H9 (cell line): ENCODE measurements at regions not wholly inside any gene's neighbourhood (a gene's known extent, or its start where the extent isn't known, plus 50 kb on each side); places are given as distances from the start of the nearest gene placed in this dataset.
"Not testable (repeated sequence)": the region's sequence is repeated elsewhere in the genome, so short reads cannot be mapped to it uniquely, and the experiment has no call there.

Source experiments
- DNase-seq: peaks from one replicate; pipeline ENCODE4 v3.0.0-alpha.2; 2017
- H2AFZ ChIP-seq: one replicate; pipeline ENCODE4 v1.6.1; 2013; ENCODE audit warnings: mild to moderate bottlenecking, low read length, control low read depth, moderate library complexity
- H2AK5ac ChIP-seq: 2 replicates; pipeline ENCODE4 v1.6.1; 2013; ENCODE audit warnings: low read length, control low read depth, mixed read lengths; ENCODE audit not compliant: insufficient read length
- H2BK120ac ChIP-seq: one replicate; pipeline ENCODE4 v1.6.1; 2013; ENCODE audit warnings: low read depth, mild to moderate bottlenecking, low read length, control low read depth, inconsistent platforms; ENCODE audit not compliant: poor library complexity, severe bottlenecking
- H2BK12ac ChIP-seq: 2 replicates; pipeline ENCODE4 v1.6.1; 2013; ENCODE audit warnings: low read length, control low read depth, mixed read lengths, low read depth; ENCODE audit not compliant: insufficient read length
- H2BK15ac ChIP-seq: 2 replicates; pipeline ENCODE4 v1.6.1; 2013; ENCODE audit warnings: low read depth, low read length, control low read depth
- H2BK20ac ChIP-seq: one replicate; pipeline ENCODE4 v1.6.1; 2013; ENCODE audit warnings: low read depth, mild to moderate bottlenecking, low read length, control low read depth, inconsistent platforms; ENCODE audit not compliant: poor library complexity, severe bottlenecking
- H2BK5ac ChIP-seq: 2 replicates; pipeline ENCODE4 v1.6.1; 2013; ENCODE audit warnings: low read length, control low read depth, mixed read lengths; ENCODE audit not compliant: insufficient read length
- H3K14ac ChIP-seq: 2 replicates; pipeline ENCODE4 v1.6.1; 2013; ENCODE audit warnings: low read length, control low read depth; ENCODE audit not compliant: insufficient read depth
- H3K18ac ChIP-seq: 2 replicates; pipeline ENCODE4 v1.6.1; 2013; ENCODE audit warnings: low read depth, mild to moderate bottlenecking, mixed read lengths, low read length, control low read depth; ENCODE audit not compliant: insufficient read length
- H3K23ac ChIP-seq: 2 replicates; pipeline ENCODE4 v1.6.1; 2013; ENCODE audit warnings: low read length, control low read depth, mixed read lengths, low read depth; ENCODE audit not compliant: insufficient read length
- H3K23me2 ChIP-seq: 2 replicates; pipeline ENCODE4 v1.6.1; 2013; ENCODE audit warnings: low read depth, mild to moderate bottlenecking, mixed read lengths, low read length, control low read depth; ENCODE audit not compliant: insufficient read length, poor library complexity, severe bottlenecking
- H3K27ac ChIP-seq: 2 replicates; pipeline ENCODE4 v1.5.1; 2013; ENCODE audit warnings: low read length, control low read depth, mixed read lengths, low read depth; ENCODE audit not compliant: insufficient read length
- H3K27me3 ChIP-seq: 2 replicates; pipeline ENCODE4 v1.6.1; 2013; ENCODE audit warnings: low read length, control low read depth, inconsistent platforms; ENCODE audit not compliant: insufficient read depth
- H3K4ac ChIP-seq: 2 replicates; pipeline ENCODE4 v1.6.1; 2013; ENCODE audit warnings: low read depth, mild to moderate bottlenecking, control low read depth, inconsistent platforms, low read length, moderate library complexity
- H3K4me1 ChIP-seq: 2 replicates; pipeline ENCODE4 v1.6.1; 2013; ENCODE audit warnings: low read length, control low read depth, inconsistent platforms; ENCODE audit not compliant: insufficient read depth
- H3K4me2 ChIP-seq: 2 replicates; pipeline ENCODE4 v1.6.1; 2013; ENCODE audit warnings: low read length, control low read depth, mixed read lengths; ENCODE audit not compliant: insufficient read length, insufficient read depth
- H3K56ac ChIP-seq: 2 replicates; pipeline ENCODE4 v1.6.1; 2013; ENCODE audit warnings: low read depth, mild to moderate bottlenecking, mixed read lengths, low read length, control low read depth; ENCODE audit not compliant: insufficient read length
- H3K79me1 ChIP-seq: 2 replicates; pipeline ENCODE4 v1.6.1; 2013; ENCODE audit warnings: low read depth, mild to moderate bottlenecking, moderate library complexity, low read length, control low read depth, inconsistent platforms; ENCODE audit not compliant: insufficient read depth, poor library complexity, severe bottlenecking
- H3K79me2 ChIP-seq: 2 replicates; pipeline ENCODE4 v1.6.1; 2013; ENCODE audit warnings: low read length, control low read depth, inconsistent platforms; ENCODE audit not compliant: insufficient read depth
- H3K9ac ChIP-seq: 2 replicates; pipeline ENCODE4 v1.6.1; 2013; ENCODE audit warnings: low read length, control low read depth, mixed read lengths; ENCODE audit not compliant: insufficient read length; ENCODE audit errors: extremely low read depth
- H3K9me3 ChIP-seq: one replicate; pipeline ENCODE4 v1.6.1; 2013; ENCODE audit warnings: low read depth, low read length, inconsistent platforms; ENCODE audit not compliant: control insufficient read depth
- H3T11ph ChIP-seq: one replicate; pipeline ENCODE4 v1.6.1; 2013; ENCODE audit warnings: mild to moderate bottlenecking, low read length, control low read depth, inconsistent platforms
- H4K20me1 ChIP-seq: one replicate; pipeline ENCODE4 v1.6.1; 2013; ENCODE audit not compliant: control insufficient read depth, insufficient read length, insufficient read depth
- H4K5ac ChIP-seq: 2 replicates; pipeline ENCODE4 v1.6.1; 2013; ENCODE audit warnings: low read depth, mild to moderate bottlenecking, mixed read lengths, low read length, control low read depth; ENCODE audit not compliant: insufficient read length
- H4K8ac ChIP-seq: replicated peaks from 2 replicates; pipeline ENCODE4 v1.6.1; 2013; ENCODE audit warnings: low read length, control low read depth, mixed read lengths, low read depth; ENCODE audit not compliant: insufficient read length
- H4K91ac ChIP-seq: 2 replicates; pipeline ENCODE4 v1.6.1; 2013; ENCODE audit warnings: low read depth, mild to moderate bottlenecking, moderate library complexity, mixed read lengths, low read length, control low read depth; ENCODE audit not compliant: insufficient read length
- H3K27ac Mint-ChIP-seq, 3 experiments: 2 replicates in 2 of 3; 3 replicates in 1 of 3; pipeline ENCODE4 v1.8.0; 2020 to 2021; ENCODE audit warnings: mixed read lengths in 3 of 3, mild to moderate bottlenecking in 1 of 3, moderate library complexity in 1 of 3
- H3K27me3 Mint-ChIP-seq: 2 replicates; pipeline ENCODE4 v1.8.0; 2021; ENCODE audit warnings: low read depth, mild to moderate bottlenecking, moderate library complexity, mixed read lengths
- H3K36me3 Mint-ChIP-seq, 3 experiments: 2 replicates in 2 of 3; 3 replicates in 1 of 3; pipeline ENCODE4 v1.8.0; 2020 to 2021; ENCODE audit warnings: low read depth in 3 of 3, mixed read lengths in 3 of 3; ENCODE audit not compliant: insufficient read depth in 1 of 3
- H3K4me1 Mint-ChIP-seq, 2 experiments: 2 replicates each; pipeline ENCODE4 v1.8.0; 2020; ENCODE audit warnings: mixed read lengths in 2 of 2
- H3K4me3 Mint-ChIP-seq, 2 experiments: 2 replicates in 1 of 2; 3 replicates in 1 of 2; pipeline ENCODE4 v1.8.0; 2020 to 2021; ENCODE audit warnings: mild to moderate bottlenecking in 2 of 2, mixed read lengths in 2 of 2, moderate library complexity in 1 of 2
- H3K9me3 Mint-ChIP-seq, 2 experiments: 2 replicates in 1 of 2; 3 replicates in 1 of 2; pipeline ENCODE4 v1.8.0; 2020; ENCODE audit warnings: mild to moderate bottlenecking in 2 of 2, mixed read lengths in 2 of 2, moderate library complexity in 1 of 2
- WGBS: extraction: QIAGEN DNeasy Blood & Tissue Kit; methylation state at CpG from one replicate; pipeline ENCODE4 v1.1.7; 2013; ENCODE audit warnings: missing lambda C conversion rate, low lambda C conversion rate, mixed read lengths; ENCODE audit not compliant: insufficient read length; ENCODE audit errors: extremely low coverage; 5-methylcytosine and 5-hydroxymethylcytosine counted together

DNA sequence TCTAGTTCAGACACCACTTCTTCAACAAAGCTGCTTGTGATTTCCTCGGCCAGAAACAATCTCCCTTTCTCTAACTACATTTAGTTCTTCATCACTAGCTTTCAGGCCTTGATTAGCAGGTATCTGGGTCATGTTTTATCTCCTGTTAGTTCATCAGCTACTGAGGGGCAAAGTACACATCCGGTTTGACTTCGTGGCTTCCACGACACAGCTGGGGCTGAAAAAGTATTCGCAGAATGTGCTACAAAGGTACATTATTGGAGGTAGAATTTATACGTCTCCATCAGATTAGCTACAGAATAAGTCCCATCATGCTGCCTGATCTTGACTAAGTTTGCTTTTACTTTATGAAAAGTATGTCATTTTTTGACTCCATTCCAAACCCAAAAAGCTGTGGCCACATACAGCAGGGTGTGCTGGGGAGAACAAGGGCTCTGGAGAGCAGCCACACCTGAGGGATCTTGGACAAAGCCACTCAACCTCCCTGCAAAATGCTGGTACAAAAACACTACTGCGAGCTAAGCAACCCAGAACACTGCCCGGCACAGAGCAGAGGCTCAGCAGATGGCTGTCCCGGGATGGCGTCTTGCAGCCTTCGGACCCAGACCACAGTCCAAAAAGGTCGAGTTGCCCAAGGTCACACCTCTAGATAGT, 158.9 kb upstream of the PRKX start:
- H3K4me3 Mint-ChIP-seq, H2BK5ac ChIP-seq, H3K4me1 Mint-ChIP-seq, DNase-seq, H3K9me3 Mint-ChIP-seq, H2BK20ac ChIP-seq, H3K9me3 ChIP-seq, H3T11ph ChIP-seq, H2BK12ac ChIP-seq, H4K20me1 ChIP-seq, H3K27me3 ChIP-seq, H3K4me2 ChIP-seq, H4K5ac ChIP-seq, H2BK120ac ChIP-seq, H3K14ac ChIP-seq, H3K27me3 Mint-ChIP-seq, H4K8ac ChIP-seq, H3K27ac Mint-ChIP-seq, H3K4ac ChIP-seq, H2AK5ac ChIP-seq, H3K4me1 ChIP-seq, H2BK15ac ChIP-seq, H2AFZ ChIP-seq, H3K23me2 ChIP-seq, H3K9ac ChIP-seq, H3K79me2 ChIP-seq, H3K18ac ChIP-seq, H3K36me3 Mint-ChIP-seq, H4K91ac ChIP-seq, H3K56ac ChIP-seq, H3K23ac ChIP-seq, H3K27ac ChIP-seq, H3K79me1 ChIP-seq: not testable (repeated sequence)
- no CpG with 5 or more reads among the region's 12 CpGs for WGBS

DNA sequence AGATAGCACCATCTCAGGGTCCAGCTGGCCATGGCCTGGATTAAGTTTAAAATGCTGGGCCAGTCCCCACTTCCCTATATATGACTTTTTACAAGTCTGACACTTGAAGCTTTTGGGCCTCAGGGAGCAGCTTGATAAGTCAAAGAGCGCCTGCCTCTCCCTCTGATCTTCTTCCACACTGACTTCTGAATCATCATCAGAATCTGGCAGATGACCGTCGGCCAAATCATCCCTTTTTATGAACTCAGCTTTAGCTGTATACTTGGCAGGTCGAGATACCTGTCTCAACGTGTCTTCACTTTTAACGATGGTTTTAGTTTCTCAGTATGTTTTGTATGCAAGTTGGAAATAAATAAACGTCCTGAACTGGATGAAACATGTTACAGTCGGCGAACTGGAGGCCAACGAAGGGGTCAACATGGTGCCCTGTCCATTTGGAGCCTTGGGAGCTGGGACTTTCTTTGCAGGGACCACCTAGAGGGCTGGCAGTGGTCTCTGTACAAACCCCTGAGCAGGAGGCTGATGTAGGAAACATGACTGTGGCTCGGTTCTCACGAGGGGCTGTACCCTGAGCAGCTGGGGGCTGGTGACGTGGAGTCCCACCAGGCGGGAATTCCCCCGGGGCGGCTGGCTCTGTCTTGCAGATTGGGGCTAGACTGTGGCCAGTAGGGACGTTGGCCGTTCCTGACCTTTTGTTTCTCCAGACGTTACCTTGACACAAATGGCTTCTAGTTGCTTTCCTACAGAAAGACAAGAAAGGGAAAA, 153.8 kb upstream of the PRKX start:
- H2BK20ac ChIP-seq, H2AK5ac ChIP-seq, DNase-seq, H3K9ac ChIP-seq, H3K27me3 Mint-ChIP-seq, H3K4me2 ChIP-seq, H3K27ac Mint-ChIP-seq, H2BK12ac ChIP-seq, H4K20me1 ChIP-seq, H4K5ac ChIP-seq, H3K4me1 ChIP-seq, H3K23ac ChIP-seq, H3K9me3 Mint-ChIP-seq, H2BK120ac ChIP-seq, H3K23me2 ChIP-seq, H3K27me3 ChIP-seq, H3K36me3 Mint-ChIP-seq, H3K4me3 Mint-ChIP-seq, H2BK15ac ChIP-seq, H3K9me3 ChIP-seq, H3K27ac ChIP-seq, H3K56ac ChIP-seq, H3K4me1 Mint-ChIP-seq, H3K79me2 ChIP-seq, H3K4ac ChIP-seq, H4K91ac ChIP-seq, H2BK5ac ChIP-seq, H3T11ph ChIP-seq, H3K18ac ChIP-seq, H3K14ac ChIP-seq, H2AFZ ChIP-seq, H3K79me1 ChIP-seq, H4K8ac ChIP-seq: not testable (repeated sequence)
- no CpG with 5 or more reads among the region's 19 CpGs for WGBS
